A549 (cell line): ENCODE measurements at regions not wholly inside any gene's neighbourhood (a gene's known extent, or its start where the extent isn't known, plus 50 kb on each side); places are given as distances from the start of the nearest gene placed in this dataset.

ENCODE experiments used
- ATAC-seq, 2 experiments: fragments of 200-7000 bp in 1 of 2; fragments of >200 bp in 1 of 2; cut with Nextera tagmentation in 1 of 2; cut with Tn5 transposase in 1 of 2; 3 replicates each; pipeline versions ENCODE4 v1.8.0 to v1.9.1; 2018 to 2020; ENCODE audit warnings: mild to moderate bottlenecking in 1 of 2, moderate library complexity in 1 of 2
- CTCF ChIA-PET: fragments of 300-600 bp; sonication (Branson Sonifier 250); formaldehyde crosslinking; extraction: SDS; loops from one replicate; lab custom pipeline; 2021; ENCODE audit warnings: antibody characterized with exemption, inconsistent platforms; lab: Yijun Ruan, JAX
- POLR2A ChIA-PET: fragments of 350-600 bp; formaldehyde crosslinking; extraction: SDS; loops from one replicate; lab custom pipeline; 2021; ENCODE audit warnings: antibody characterized with exemption, inconsistent platforms; lab: Yijun Ruan, JAX
- DNase-seq, 2 experiments: peaks; one replicate each; pipeline versions ENCODE4 v3.0.0 to v3.0.0-alpha.2; 2011 to 2016; ENCODE audit warnings: low read depth in 1 of 2, low spot score in 1 of 2
- FAIRE-seq: peaks from 2 replicates; lab custom pipeline; 2011; peaks lifted over from hg19 to GRCh38; lab: Jason Lieb, UNC
- H3K27ac ChIP-seq, 2 experiments: fragments of >200 bp; sonication (Bioruptor Twin); formaldehyde crosslinking; 3 replicates each; pipeline ENCODE4 v1.5.1; 2016 to 2017
- H3K4me1 ChIP-seq: fragments of >200 bp; sonication (Bioruptor Twin); formaldehyde crosslinking; 3 replicates; pipeline ENCODE4 v1.6.1; 2016
- H3K4me2 ChIP-seq: fragments of >200 bp; sonication (Bioruptor Twin); formaldehyde crosslinking; 3 replicates; pipeline ENCODE4 v1.6.1; 2016
- H3K4me3 ChIP-seq: fragments of >200 bp; sonication (Bioruptor Twin); formaldehyde crosslinking; 3 replicates; pipeline ENCODE4 v1.5.1; 2016
- H3K9me3 ChIP-seq: fragments of >200 bp; sonication (Bioruptor Twin); formaldehyde crosslinking; 3 replicates; pipeline ENCODE4 v1.6.1; 2016
- ATOH8 ChIP-seq: fragments of 250-450 bp; sonication (Bioruptor Pico); IDR thresholded peaks from 2 replicates; pipeline ENCODE4 v1.5.0; 2020; ENCODE audit warnings: low read depth, mild to moderate bottlenecking, moderate library complexity
- BHLHE40 ChIP-seq: IDR thresholded peaks from 2 replicates; pipeline ENCODE4 v1.6.1; 2012; ENCODE audit warnings: low read depth, low read length, inconsistent platforms
- CBX2 ChIP-seq: fragments of 200-600 bp; sonication (generic); IDR thresholded peaks from 2 replicates; pipeline ENCODE4 v1.6.1; 2016; ENCODE audit warnings: low read depth, mild to moderate bottlenecking, borderline replicate concordance
- CHD4 ChIP-seq: fragments of 200-600 bp; sonication (generic); IDR thresholded peaks from 2 replicates; pipeline ENCODE4 v1.6.1; 2016; ENCODE audit warnings: antibody characterized with exemption, mild to moderate bottlenecking, borderline replicate concordance
- CTCF ChIP-seq: fragments of >200 bp; sonication (Bioruptor Twin); formaldehyde crosslinking; IDR thresholded peaks from 3 replicates; pipeline ENCODE4 v1.5.1; 2016
- EP300 ChIP-seq, 2 experiments: fragments of >200 bp; sonication (Bioruptor Twin); formaldehyde crosslinking; IDR thresholded peaks; 2 replicates in 1 of 2; 3 replicates in 1 of 2; pipeline ENCODE4 v1.6.1; 2016 to 2017
- HDAC2 ChIP-seq: fragments of 200-600 bp; sonication (generic); IDR thresholded peaks from 2 replicates; pipeline ENCODE4 v1.6.1; 2016
- HES2 ChIP-seq: fragments of >200 bp; sonication (Bioruptor Twin); formaldehyde crosslinking; IDR thresholded peaks from 2 replicates; pipeline ENCODE4 v1.6.1; 2016
- HEYL ChIP-seq: fragments of 250-450 bp; sonication (Bioruptor Pico); IDR thresholded peaks from 2 replicates; pipeline ENCODE4 v1.8.0; 2021; ENCODE audit warnings: mild to moderate bottlenecking, moderate library complexity
- HOXA7 ChIP-seq: fragments of 250-450 bp; sonication (Bioruptor Pico); IDR thresholded peaks from 2 replicates; pipeline ENCODE4 v1.5.0; 2020; ENCODE audit warnings: mild to moderate bottlenecking, moderate library complexity
- HOXB13 ChIP-seq: fragments of 250-450 bp; sonication (Bioruptor Pico); IDR thresholded peaks from 2 replicates; pipeline ENCODE4 v1.5.0; 2020; ENCODE audit warnings: low read depth, mild to moderate bottlenecking, moderate library complexity
- KDM1A ChIP-seq: fragments of 200-600 bp; sonication (generic); IDR thresholded peaks from 2 replicates; pipeline ENCODE4 v1.6.1; 2016; ENCODE audit warnings: low read depth, mild to moderate bottlenecking
- MAZ ChIP-seq: fragments of 150-350 bp; IDR thresholded peaks from 2 replicates; pipeline ENCODE4 v1.6.1; 2014; ENCODE audit warnings: antibody characterized with exemption, low read depth, low read length, borderline replicate concordance
- MYC ChIP-seq: IDR thresholded peaks from 2 replicates; pipeline ENCODE4 v1.6.1; 2012; ENCODE audit warnings: mild to moderate bottlenecking, inconsistent platforms, low read length, improper control_type of control experiment, borderline replicate concordance
- RAD21 ChIP-seq, 2 experiments: fragments of >200 bp in 1 of 2; sonication (Bioruptor Twin) in 1 of 2; formaldehyde crosslinking in 1 of 2; IDR thresholded peaks in 1 of 2; conservative IDR thresholded peaks in 1 of 2; 2 replicates in 1 of 2; 3 replicates in 1 of 2; pipeline ENCODE4 v1.6.1; 2012 to 2018; ENCODE audit warnings: inconsistent platforms in 1 of 2
- RNF2 ChIP-seq: fragments of 200-600 bp; sonication (generic); IDR thresholded peaks from 2 replicates; pipeline ENCODE4 v1.6.1; 2016; ENCODE audit warnings: low read depth, mild to moderate bottlenecking, antibody characterized with exemption, moderate library complexity, borderline replicate concordance
- SMC3 ChIP-seq: fragments of >200 bp; sonication (Bioruptor Twin); formaldehyde crosslinking; IDR thresholded peaks from 3 replicates; pipeline ENCODE4 v1.6.1; 2018; ENCODE audit warnings: inconsistent platforms
- TFCP2L1 ChIP-seq: fragments of 250-450 bp; sonication (Bioruptor Pico); IDR thresholded peaks from 2 replicates; pipeline ENCODE4 v1.5.0; 2021; ENCODE audit warnings: mild to moderate bottlenecking
- TP53 ChIP-seq: fragments of 250-450 bp; sonication (Bioruptor Pico); IDR thresholded peaks from 2 replicates; pipeline ENCODE4 v1.5.0; 2021; ENCODE audit warnings: mild to moderate bottlenecking, moderate library complexity
- ZFP36 ChIP-seq: fragments of 450-650 bp; IDR thresholded peaks from 2 replicates; pipeline ENCODE4 v1.6.1; 2014; ENCODE audit warnings: borderline replicate concordance; ENCODE audit not compliant: partially characterized antibody
- ZNF302 ChIP-seq: fragments of 250-450 bp; sonication (Bioruptor Pico); IDR thresholded peaks from 2 replicates; pipeline ENCODE4 v1.9.0; 2021; ENCODE audit warnings: inconsistent platforms, mild to moderate bottlenecking, moderate library complexity
- ZSCAN20 ChIP-seq: fragments of 250-450 bp; sonication (Bioruptor Pico); IDR thresholded peaks from 2 replicates; pipeline ENCODE4 v1.8.0; 2022; ENCODE audit warnings: mild to moderate bottlenecking, moderate library complexity
- WGBS: methylation state at CpG from one replicate; pipeline ENCODE4 v1.1.6; 2017; ENCODE audit errors: missing lambda C conversion rate; 5-methylcytosine and 5-hydroxymethylcytosine counted together
- TF ChIP-seq, protein P1 (sequence below): fragments of >200 bp; sonication (Bioruptor Twin); formaldehyde crosslinking; IDR thresholded peaks from 3 replicates; pipeline ENCODE4 v1.6.1; 2016
- TF ChIP-seq, protein P2 (sequence below): IDR thresholded peaks from 2 replicates; pipeline ENCODE4 v1.6.1; 2012
- TF ChIP-seq, protein P3 (sequence below): fragments of 250-450 bp; sonication (Bioruptor Pico); IDR thresholded peaks from 2 replicates; pipeline ENCODE4 v1.5.0; 2021; ENCODE audit warnings: mild to moderate bottlenecking, moderate library complexity, borderline replicate concordance
- TF ChIP-seq, protein P4 (sequence below): IDR thresholded peaks from 2 replicates; pipeline ENCODE4 v1.6.1; 2012

DNA sequence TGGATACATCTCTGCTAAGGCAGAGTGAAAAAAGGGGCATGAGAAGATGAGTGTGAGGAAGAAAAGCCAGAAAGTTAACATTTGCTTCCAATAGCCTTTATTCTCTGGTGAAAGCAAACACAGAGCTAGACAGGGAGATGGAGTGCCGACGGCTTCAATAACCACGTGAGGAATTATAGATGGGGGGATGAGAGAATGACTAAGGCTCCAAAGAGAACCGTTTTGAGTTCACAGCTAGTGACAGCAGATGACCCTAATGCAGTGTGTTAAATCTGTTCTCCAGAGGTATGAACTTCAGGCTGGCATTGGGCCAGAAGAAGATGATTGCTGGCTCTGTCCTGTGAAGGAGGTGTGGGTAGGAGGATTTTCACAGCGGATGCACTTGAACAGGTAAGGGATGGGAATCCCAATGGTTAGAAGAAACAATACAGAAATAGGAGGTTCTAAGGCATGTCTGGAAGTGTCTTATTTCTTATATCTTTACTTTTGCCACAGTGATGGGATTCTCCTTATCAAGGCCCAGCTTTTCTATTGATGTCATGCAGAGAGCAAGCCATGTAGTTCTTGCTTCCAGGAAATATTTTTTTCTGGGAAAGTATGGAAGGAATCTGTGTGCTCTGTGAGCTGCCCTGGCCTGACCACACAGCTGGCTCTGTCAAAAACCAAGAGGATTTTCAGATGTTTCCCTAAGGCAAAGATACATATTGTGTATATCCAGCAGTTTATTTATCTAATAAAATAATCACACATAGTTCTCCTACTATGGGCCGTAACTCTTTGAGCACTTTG, 573.8 kb downstream of the LTN1 start:
- POLR2A ChIA-PET = no interaction called here
- WGBS = 28% methylated on average over 6 of the region's 6 CpGs
- ATAC-seq (no peak), FAIRE-seq (no peak), DNase-seq (no peak)
- no peak overlapping the region for H3K4me2 ChIP-seq
- no peaks in the 10 kb centered on the region for H3K9me3 ChIP-seq
- CTCF ChIA-PET = no interaction called here
- H3K4me3 ChIP-seq = no peak overlapping the region
- no peaks in the 10 kb centered on the region for H3K4me1 ChIP-seq
- H3K27ac ChIP-seq = no peak overlapping the region
- no peak for TF ChIP-seq BHLHE40
- TF ChIP-seq ZFP36 = no peak
- TF ChIP-seq HES2 = no peak
- no peak for TF ChIP-seq MAZ
- TF ChIP-seq, protein P1, sequence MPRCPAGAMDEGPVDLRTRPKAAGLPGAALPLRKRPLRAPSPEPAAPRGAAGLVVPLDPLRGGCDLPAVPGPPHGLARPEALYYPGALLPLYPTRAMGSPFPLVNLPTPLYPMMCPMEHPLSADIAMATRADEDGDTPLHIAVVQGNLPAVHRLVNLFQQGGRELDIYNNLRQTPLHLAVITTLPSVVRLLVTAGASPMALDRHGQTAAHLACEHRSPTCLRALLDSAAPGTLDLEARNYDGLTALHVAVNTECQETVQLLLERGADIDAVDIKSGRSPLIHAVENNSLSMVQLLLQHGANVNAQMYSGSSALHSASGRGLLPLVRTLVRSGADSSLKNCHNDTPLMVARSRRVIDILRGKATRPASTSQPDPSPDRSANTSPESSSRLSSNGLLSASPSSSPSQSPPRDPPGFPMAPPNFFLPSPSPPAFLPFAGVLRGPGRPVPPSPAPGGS = no peak
- no peak for TF ChIP-seq CTCF
- TF ChIP-seq RNF2 = no peak
- no peak for TF ChIP-seq HOXB13
- TF ChIP-seq ZNF302 (CRISPR knock-in tag) = no peak
- no peak for TF ChIP-seq HEYL
- TF ChIP-seq, protein P2, sequence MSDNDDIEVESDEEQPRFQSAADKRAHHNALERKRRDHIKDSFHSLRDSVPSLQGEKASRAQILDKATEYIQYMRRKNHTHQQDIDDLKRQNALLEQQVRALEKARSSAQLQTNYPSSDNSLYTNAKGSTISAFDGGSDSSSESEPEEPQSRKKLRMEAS = no peak
- TF ChIP-seq CBX2 = no peak
- TF ChIP-seq, protein P3, sequence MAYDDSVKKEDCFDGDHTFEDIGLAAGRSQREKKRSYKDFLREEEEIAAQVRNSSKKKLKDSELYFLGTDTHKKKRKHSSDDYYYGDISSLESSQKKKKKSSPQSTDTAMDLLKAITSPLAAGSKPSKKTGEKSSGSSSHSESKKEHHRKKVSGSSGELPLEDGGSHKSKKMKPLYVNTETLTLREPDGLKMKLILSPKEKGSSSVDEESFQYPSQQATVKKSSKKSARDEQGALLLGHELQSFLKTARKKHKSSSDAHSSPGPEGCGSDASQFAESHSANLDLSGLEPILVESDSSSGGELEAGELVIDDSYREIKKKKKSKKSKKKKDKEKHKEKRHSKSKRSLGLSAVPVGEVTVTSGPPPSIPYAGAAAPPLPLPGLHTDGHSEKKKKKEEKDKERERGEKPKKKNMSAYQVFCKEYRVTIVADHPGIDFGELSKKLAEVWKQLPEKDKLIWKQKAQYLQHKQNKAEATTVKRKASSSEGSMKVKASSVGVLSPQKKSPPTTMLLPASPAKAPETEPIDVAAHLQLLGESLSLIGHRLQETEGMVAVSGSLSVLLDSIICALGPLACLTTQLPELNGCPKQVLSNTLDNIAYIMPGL (CRISPR knock-in tag) = no peak
- TF ChIP-seq KDM1A = no peak

DNA sequence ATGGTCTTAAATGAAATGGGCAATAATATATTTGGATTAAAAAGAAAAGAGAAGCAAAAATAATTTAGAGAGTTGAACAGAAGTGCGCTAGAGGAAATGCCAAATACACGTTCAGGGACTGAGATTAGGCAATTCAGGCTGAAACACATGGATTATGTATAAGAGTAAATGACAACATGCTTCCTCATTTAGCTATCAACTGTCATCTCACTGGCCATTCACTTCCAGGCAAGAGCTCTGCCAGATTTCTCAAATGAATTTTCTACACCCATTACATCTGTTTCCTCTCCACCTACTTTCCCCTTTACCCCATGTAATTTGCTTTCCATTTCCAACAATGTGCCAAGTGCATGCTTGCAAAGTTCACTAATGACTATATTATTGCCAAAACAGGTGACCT, 582.4 kb downstream of the LTN1 start:
- TF ChIP-seq, protein P4, sequence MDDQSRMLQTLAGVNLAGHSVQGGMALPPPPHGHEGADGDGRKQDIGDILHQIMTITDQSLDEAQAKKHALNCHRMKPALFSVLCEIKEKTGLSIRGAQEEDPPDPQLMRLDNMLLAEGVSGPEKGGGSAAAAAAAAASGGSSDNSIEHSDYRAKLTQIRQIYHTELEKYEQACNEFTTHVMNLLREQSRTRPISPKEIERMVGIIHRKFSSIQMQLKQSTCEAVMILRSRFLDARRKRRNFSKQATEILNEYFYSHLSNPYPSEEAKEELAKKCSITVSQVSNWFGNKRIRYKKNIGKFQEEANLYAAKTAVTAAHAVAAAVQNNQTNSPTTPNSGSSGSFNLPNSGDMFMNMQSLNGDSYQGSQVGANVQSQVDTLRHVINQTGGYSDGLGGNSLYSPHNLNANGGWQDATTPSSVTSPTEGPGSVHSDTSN = no peak
- CTCF ChIA-PET = no interaction called here
- WGBS = 7% methylated on average over 2 of the region's 2 CpGs
- ATAC-seq (no peak), FAIRE-seq (no peak), DNase-seq (no peak)
- POLR2A ChIA-PET = no interaction called here
- Histone ChIP-seq H3K27ac (no peak overlapping the region), H3K4me2 (no peak overlapping the region), H3K9me3 (no peaks in the 10 kb centered on the region), H3K4me1 (no peaks in the 10 kb centered on the region), H3K4me3 (no peak overlapping the region)

DNA sequence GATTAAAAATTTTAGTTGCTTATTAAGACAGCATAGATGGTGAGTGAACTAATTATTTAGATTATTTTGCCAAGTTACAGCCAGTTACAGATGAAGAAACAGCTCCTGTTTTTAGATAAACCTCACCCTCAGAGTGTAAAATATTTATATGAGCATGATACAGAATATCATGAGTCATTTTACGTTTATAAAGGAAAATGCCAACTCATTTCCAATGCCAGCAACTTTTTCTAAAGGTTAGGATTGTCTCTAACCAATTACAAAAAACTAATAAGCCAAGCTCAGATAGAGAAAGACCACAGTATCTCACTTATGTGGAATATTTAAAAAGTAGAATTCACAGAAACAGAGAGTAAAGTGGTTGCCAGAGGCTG, 590.1 kb downstream of the LTN1 start:
- Histone ChIP-seq H3K9me3 (no peaks in the 10 kb centered on the region), H3K4me2 (no peak overlapping the region), H3K4me1 (no peaks in the 10 kb centered on the region), H3K4me3 (no peak overlapping the region), H3K27ac (no peak overlapping the region)
- ChIA-PET CTCF (interaction anchor here (0.6 kb wide), 1 partner anchor 1654 kb away, joined by 3 read pairs; no protein-coding TSS in a partner anchor), POLR2A (no interaction called here)
- FAIRE-seq = no peak
- no peak for DNase-seq
- WGBS = 3% methylated on average over 1 of the region's 1 CpG
- no peak for ATAC-seq
- no peak for TF ChIP-seq TFCP2L1 (CRISPR knock-in tag)
- no peak for TF ChIP-seq ATOH8 (CRISPR knock-in tag)
- no peak for TF ChIP-seq MYC
- TF ChIP-seq HOXB13 = no peak
- TF ChIP-seq CHD4 = no peak
- TF ChIP-seq ZSCAN20 = no peak
- TF ChIP-seq EP300 (IDR thresholded peaks at IDR 0.05) = no peak
- TF ChIP-seq TP53 (CRISPR knock-in tag) = no peak
- TF ChIP-seq HDAC2 = no peak
- no peak for TF ChIP-seq RAD21 (conservative IDR thresholded peaks at IDR 0.05 in 1 of 2, IDR thresholded peaks at IDR 0.05 in 1 of 2)
- no peak for TF ChIP-seq SMC3
- no peak for TF ChIP-seq HOXA7 (CRISPR knock-in tag)
